NCI-H2227 (cell line): ENCODE measurements at regions not wholly inside any gene's neighbourhood (a gene's known extent, or its start where the extent isn't known, plus 50 kb on each side); places are given as distances from the start of the nearest gene placed in this dataset.

Source experiments
- DNase-seq: peaks from one replicate; lab custom pipeline; 2025; ENCODE audit not compliant: unreplicated experiment; lab: John Stamatoyannopoulos, UW

DNA sequence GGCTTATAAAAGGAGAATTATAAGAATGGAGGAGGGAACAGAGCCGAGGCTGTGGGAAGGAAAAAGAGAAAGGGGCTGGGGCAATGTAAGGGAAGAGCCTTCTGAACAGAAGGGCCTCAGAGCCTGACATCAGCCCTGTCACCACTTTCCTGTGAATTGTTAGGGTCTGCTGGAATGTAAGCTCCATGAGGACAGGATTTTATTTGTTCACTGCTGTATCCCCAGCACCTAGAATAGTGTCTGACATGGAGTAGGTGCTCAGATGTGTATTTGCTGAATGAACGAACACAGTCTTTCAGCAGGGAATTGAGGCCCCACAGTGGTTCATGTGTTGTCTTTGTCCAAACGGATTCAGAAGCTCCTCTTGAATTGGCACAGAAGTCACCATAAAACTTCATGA is 251.5 kb downstream of the OPA1 start:
- DNase-seq = no peak

DNA sequence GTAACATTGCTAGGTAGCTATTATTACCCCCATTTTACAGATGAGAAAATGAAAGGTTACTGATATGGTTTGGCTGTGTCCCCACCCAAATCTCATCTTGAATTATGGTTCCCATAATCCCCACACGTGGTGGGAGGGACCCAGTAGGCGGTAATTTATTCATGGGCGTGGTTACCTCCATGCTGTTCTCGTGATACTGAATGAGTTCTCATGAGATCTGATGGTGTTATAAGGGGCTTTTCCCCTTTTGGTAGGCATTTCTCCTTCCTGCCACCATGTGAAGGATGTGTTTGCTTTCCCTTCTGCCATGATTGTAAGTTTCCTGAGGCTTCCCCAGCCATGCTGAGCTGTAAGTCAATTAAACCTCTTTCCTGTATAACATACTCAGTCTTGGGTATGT is 252.1 kb downstream of the OPA1 start:
- DNase-seq = no peak

DNA sequence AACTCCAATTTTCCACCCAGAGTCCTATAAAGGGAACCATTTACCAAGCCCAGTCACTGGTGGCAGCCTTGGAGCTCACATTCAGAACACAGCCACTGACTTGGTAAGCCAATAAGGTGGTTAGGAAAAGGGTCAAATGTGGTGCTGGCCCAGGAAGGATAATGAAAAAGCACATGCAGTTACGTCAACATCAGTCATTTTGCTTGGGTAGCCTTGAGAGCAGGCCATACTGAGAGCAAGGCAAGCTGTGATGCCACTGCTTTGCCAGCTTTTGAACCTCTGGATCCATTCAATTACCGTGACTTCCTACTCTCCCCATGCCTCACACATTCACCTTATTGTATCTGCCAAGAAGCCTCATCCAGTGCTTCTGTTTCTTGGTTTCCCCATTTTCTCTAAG is 253.6 kb downstream of the OPA1 start:
- no peak for DNase-seq

DNA sequence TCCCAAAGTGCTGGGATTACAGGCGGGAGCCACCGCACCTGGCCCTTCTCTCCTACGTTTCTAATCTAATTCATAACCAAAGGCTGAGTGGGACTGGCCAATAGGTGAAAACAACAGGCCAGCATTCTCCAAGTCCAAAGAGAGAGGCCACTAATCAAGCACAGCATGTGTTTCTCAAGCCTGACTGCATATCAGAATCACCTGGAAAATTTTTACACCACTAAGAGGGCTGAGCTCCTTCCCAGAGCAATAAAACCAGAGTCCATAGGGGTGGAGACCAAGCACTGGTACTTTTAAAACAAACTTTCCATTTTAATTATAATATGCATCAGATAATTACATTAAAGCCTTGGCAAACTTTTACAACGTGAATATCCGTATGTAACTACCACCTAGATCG is 254.4 kb downstream of the OPA1 start:
- DNase-seq = no peak

DNA sequence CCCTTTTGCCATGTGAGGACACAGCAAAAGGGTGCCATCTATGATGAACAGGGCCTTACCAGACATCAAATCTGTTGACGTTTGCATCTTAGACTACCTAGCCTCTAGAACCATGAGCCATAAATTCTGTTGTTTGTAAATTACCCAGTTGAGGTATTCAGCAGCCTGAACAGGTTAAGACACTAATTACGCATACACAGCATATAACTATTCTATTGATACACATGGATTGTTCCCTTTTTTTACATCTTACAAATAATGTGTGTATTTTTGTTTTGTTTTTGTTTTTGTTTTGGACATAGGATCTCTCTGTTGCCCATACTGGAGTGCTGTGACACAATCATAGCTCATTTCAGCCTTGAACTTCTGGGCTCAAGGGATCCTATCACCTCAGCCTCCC is 255.5 kb downstream of the OPA1 start:
- no peak for DNase-seq

DNA sequence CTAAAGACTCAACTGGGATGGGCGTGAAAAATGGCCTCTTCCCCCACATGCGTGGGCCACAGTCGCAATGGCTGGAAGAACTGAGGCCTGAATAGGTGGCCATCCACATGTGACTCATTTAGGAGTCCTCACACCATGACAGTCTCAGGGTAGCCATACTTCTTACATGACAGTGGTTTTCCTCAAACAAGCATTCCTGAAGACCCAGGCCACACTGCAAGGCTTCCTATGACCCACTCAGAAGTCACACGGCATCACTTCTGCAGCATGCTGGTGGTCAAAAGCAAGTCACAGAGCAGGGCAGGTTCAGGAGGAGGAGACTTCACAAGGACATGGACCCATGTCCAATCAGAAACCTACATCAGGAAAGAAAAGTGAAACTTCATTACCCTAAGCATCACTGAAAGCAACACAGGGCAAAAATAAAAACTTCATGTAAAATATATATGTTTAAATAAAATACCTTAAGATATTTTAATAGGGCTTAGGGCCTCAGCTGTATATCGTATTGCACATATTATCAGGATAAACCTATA is 257.1 kb downstream of the OPA1 start:
- no peak for DNase-seq

DNA sequence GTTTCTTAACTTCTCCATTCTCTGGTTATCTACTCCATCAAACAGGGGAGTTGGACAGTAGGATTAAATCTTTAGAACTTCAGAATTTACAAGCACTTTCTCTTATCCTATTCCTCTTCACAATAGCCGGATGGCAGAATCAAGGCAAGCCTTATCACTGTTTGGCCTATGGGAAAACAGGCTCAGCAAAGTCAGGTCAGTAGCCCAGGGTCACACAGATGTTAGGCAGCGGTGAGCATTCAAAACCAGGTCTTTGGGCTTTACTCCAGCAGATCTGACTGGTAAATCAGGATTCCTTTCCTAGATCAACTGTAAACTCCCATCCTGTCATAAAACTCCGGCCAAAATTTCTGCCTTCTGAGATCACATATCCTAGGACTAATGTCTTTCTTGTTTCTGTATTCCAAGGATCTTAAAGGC is 258.4 kb downstream of the OPA1 start:
- DNase-seq = no peak

DNA sequence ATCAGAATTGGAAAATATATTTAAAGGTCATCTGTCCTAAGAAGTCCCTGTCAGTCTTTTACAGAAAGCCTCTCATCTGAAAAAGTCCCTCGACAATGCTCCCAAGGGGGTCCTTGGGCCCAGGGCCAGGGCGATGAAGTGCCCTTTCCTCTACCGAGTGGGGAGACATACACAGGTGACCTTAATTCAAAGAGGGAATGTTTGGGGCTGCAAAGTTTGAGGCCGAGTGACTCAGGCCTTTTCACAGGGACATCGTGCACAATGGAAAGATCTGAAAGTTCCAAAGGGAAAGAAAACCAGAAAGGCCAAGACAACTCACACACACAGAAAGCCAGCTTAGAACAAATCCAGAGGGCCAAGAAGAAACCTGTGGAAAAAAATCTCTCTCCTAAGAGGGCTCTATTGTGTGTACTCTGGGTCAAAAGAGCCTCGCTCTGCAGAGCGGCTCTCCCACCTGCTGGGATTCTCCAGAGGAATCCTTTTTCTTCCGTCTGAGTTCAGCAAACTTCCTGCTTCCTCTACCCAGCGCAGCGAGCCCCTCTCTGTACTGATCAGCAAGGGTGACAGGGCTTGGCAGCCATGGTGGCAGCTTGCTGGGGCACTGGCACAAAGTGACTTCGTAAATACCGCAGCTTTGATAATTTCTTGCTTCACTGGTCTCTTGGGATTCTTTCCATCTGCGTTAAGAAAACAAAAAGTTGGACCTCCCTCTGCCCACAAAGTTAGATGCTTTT is 259.1 kb downstream of the OPA1 start:
- DNase-seq = no peak

DNA sequence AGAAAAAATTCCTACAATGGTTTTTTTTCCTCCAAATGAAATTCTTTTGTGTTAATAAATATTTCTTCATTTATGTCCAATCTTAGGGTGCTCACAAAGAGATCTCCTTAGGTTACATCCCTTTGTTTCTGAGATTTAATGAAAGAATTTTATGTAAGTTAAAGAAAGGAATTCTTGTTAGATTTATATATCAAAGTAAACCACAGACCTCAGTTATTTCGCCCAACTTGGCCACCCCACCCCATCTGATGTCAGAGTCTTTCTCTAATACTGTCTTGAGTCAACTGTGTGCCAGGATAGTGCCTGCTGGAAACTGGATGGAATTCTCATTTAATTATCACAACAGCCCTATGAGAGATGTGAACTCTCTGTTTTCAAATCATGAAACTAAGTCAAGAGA is 259.9 kb downstream of the OPA1 start:
- no peak for DNase-seq

DNA sequence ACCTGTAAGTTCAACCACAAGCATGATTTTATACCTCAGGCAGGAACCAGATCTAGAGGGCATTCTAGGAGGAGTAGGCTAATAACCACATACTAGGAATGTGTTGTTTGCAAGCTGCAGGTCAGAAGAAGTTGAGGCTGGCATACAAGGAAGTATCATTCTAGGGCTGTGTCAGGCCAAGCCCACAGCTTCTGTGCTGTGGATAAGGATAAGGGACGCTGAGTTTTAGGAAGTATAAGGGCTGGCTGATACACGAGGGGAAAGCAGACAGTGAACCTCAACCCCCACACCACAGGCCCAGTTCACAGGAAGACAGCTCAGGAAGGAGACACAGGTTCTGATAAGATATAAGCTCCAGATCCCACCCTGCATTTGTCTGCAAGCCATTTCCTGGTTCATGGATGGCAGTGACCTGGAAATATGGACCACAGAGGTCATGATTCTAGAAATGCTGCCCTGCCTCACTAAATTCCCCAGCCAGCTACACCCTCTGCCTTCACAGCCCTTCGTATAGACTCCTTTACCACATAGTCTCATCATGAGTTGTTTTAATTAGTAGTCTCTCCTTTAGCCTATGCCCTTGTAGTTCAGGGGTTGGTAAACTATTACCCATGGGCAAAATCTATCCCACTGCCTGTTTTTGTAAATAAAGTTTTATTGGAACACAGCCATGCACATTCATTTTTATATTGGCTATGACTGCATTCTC is 260.7 kb downstream of the OPA1 start:
- DNase-seq = no peak

DNA sequence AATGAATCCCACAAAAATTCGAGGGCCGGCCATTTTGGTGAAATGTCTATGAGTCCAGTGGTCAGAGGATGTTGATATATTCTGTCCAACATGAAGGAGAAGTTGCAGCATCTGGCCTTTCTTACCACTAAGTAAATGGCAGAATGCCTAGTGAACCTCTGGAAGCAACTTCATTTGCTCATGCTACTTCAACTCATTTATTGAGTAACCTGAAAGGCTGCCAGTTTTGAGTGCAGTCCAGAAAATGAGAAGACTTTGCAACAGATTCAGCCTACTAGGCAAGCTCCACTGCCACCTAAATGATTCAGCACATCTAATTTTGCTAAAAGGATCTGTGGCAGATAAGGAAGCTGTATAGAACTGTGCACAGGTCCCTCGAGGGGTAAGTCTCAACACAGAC is 265.0 kb downstream of the OPA1 start:
- no peak for DNase-seq

DNA sequence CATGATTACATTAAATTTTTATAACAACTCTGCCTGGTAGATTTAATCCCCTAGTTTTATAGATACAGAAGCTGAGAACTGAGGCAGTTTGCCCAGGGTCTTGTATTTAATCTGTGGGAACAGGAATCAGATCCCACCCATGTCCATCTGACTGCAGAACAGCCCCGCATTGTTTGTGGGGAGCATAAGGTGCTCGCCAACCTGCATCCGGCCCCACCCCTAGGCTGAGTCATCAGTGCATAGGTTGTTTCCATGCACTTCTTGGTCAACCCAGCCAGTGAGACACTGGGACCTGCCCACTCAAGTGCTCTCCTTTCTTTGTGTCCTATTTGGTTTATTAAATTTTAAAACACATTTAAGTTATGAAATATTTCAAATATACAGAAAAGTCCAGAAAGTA is 266.2 kb downstream of the OPA1 start:
- no peak for DNase-seq

DNA sequence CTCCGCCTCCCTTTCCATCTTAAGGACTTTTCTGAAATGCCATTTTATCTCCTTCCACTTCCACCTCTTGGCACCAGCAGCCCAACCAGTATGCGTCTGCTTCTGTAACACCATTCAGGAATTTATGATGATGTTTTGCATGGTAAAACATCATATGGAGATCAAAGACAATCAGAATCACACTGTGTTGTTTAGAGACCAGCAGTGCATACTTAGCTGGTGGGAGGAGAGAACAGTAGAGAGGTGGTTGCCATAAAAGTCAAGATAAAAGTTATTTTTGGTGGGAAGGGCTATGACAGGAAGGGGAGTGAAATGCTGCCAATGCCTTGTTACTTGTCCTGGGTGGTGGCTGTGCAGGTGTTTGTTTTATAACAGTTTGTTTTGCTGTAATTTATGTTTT is 268.0 kb downstream of the OPA1 start:
- DNase-seq = no peak

DNA sequence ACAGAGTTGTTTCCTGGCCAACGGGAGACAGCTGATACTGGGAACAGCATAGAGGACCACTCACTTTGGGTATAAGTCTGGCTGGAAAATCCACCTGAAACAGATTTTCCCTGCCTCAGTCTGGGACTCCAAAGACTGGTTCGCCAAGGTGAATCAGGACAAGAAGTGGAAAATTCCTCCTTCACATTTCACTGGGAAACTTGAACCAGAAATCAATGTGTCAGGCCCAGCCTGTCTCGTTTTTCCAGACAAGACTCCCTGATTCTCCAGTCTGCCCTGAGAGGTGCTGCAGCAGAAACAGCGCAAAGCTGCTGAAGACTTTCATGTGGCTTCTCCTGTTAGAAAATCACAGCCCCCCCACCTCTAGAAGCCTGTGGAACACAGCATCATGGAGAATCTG is 269.8 kb downstream of the OPA1 start:
- DNase-seq = no peak

DNA sequence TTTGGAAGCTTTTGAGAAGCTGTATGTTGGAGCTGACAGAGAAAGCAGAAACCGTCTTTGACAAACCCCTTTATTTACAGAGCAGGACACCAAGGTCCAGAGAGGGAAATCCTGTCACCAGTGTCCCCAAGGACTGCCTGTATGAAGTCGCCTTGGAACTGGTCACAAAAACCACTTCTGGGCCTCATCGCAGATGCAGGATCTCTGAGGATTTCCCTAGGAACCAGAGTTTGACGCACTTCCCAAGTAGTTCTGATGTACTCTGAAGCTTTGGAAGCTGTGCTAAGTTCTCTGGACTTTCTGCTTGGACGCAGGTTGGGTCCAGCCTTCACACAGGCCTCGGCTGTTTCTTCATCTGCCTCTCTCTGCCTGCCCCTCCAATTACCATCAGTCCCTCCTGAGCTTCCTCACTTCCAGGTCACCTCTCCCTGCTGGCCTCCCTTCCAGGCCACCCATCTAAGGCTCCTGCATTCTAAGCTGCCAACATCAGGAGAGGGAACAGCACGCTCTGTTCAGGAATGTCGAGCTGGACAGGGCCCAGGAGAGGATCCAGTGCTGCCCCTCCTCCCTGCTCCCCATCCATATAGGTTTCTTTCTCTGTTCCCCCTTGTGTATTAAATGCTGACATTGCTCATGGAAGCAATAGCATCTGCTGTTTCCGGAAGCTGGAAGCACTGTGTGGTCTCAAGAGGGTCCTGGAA is 270.8 kb downstream of the OPA1 start:
- DNase-seq = no peak

DNA sequence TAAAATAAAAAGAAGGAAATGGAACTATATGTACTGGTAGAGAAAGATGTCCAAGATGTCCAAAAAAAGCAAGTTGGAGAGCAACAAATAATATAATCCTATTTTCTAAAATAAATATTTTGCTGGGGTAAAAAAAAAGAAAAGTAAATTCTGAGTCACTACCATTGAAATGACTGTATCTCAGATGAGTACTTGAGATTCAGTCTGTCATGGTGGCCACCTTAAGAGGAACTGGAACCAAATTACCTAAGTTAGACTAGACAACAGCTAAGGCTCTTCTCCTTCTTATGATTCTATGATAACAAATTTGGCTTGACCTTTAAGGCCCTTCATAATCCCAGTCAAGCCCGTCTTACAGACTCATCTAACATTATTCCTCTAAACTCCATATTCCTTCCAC is 270.6 kb upstream of the HES1 start:
- no peak for DNase-seq

DNA sequence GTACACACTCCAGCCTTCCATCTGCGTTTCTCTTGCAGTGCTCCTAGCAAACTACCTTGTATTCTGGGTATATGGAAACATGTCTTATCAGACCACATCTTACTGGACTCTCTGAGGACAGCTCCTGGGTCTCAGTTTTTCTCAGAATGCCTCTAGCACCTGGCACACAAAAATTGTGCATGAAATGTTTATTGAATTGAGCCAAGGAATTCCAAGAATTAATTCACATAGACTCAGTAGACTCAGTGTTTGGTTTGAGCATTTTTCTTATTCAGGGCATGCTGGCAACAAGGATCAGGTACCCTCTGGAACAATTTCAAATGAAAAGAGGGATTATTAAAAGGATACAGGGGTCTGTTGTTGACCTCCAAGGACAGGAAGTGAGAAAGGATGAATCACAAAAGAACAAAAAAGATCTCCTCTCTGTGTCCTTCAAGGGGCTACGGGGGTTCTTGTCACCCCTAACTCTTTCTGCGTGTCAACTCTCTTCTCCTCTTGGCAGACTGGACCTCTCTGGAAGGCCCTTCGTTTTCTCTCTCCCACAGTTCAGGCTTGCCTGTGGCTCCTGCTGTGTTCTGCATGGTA is 270.0 kb upstream of the HES1 start:
- no peak for DNase-seq

DNA sequence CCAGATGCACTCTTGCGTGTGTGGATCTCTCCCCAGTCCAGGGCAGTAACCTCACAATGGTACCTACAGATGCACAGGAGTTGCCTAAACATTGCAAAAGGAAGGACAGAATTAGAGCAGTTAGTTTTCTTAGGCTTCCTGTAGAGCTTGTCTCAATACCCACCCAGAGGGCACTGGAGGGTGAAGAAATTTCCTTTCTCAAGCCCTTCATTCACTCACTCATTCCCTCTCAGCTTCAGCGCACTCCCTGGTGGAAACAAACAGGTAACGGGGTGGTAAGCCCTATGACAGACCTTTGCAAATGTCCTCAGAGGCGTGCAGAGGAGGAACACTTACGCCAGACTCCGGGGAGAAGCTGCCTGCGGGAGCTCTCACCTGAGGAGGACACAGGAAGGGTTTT is 267.4 kb upstream of the HES1 start:
- DNase-seq = no peak

DNA sequence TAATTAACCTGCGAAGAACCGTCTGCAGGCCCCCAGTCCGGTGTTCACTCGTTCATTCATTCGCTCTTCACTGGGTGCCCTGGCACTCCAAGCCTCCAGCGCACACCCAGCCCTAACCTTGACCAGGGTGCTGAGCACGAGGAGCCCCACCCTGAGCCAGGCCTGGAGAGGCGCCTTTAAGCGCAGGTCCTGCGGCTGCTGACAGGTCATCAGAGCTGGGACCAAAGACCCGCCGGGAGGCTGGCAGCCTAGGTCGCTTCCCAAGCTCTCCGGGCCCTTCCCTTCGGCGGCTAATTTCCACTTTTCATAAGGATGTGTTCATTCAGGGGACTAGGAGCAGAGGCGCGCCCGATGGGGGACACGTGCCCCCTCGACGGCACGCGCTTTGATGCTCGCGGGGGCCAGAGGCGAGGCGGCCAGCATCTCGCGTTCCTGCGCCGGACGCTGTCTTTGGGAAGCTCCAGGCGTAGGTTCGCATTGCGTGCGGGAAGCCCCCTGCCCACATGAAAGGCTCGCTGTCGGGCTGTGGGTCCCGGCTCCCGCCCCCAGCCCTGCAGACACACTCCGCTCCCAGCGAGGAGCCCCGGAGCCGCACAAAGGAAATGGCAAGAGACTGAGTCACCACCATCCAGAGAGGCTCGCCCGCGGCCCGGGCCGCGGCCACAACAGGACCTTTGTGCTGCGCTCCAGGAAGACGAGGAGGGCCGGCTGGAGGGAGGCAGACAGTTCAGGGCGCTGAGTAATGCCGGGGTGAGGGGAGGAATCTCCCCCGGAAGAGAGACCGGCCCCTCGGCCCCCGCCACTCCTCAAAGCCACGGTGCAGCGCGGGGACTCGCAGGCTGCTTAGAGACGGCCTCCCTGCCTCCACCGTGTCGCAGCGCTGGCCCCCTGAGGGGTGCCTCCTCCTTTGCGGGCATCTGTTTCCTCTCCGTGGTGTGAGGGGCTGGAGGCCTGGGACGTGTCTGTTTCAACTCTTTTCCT is 266.4 kb upstream of the HES1 start:
- DNase-seq = no peak

DNA sequence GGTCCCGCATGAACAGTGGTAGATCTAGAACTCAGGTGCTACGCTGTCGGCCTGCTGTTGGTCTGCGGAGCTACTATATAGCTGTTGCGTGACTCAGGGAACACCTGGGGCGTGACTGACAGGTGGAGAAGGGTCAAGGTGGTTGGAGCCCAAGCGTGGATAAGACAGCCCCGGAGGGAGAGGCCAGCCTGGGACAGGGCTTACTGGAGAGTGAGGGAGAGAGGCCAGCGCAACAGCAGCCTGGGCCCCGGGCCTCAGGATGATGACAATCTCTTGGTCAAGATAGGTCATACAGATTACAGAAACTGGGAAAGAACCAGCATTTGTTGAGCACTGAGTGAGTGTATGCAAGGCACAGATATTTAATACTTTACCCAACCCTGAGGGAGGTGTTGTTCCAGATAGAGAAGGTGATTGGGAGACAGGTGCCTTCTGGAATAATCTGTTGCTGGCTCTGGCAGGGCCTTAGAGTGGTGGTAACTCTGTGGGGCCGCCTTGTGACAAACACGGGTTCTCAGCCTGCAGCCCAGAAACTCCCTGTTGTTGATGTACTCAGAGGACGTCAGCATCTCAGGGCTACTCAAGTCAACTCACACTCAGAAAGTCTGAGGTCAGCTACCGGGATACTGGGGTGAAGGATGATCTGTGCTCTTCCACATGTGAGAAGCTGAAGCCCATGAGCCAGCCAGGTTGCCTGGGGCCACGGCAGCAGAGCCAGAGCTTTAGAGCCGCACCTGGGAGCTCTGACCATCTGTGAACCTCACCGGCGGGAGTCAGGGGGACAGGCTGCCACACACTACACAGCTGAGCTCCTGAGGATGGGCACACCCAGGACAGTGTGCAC is 265.4 kb upstream of the HES1 start:
- no peak for DNase-seq
